Ovary (tissue), 1 donor: ENCODE measurements at regions not wholly inside any gene's neighbourhood (a gene's known extent, or its start where the extent isn't known, plus 50 kb on each side); places are given as distances from the start of the nearest gene placed in this dataset.
"Not testable (repeated sequence)": the region's sequence is repeated elsewhere in the genome, so short reads cannot be mapped to it uniquely, and the experiment has no call there.

Experiments used
- EP300 ChIP-seq: sonication (generic); formaldehyde crosslinking; IDR thresholded peaks from one replicate; pipeline ENCODE4 v1.6.1; 2017; ENCODE audit warnings: antibody characterized with exemption
- POLR2A ChIP-seq: fragments of 450-650 bp; IDR thresholded peaks from one replicate; pipeline ENCODE4 v1.6.1; 2017; ENCODE audit warnings: antibody characterized with exemption, mild to moderate bottlenecking, moderate library complexity

GRCh38 chr16:29278097-29278871 is 128.2 kb downstream of the NPIPB11 start:
- TF ChIP-seq POLR2A, EP300: not testable (repeated sequence)
